ENCODE measurements at regions not wholly inside any gene's neighbourhood (a gene's known extent, or its start where the extent isn't known, plus 50 kb on each side); places are given as distances from the start of the nearest gene placed in this dataset.

DNA sequence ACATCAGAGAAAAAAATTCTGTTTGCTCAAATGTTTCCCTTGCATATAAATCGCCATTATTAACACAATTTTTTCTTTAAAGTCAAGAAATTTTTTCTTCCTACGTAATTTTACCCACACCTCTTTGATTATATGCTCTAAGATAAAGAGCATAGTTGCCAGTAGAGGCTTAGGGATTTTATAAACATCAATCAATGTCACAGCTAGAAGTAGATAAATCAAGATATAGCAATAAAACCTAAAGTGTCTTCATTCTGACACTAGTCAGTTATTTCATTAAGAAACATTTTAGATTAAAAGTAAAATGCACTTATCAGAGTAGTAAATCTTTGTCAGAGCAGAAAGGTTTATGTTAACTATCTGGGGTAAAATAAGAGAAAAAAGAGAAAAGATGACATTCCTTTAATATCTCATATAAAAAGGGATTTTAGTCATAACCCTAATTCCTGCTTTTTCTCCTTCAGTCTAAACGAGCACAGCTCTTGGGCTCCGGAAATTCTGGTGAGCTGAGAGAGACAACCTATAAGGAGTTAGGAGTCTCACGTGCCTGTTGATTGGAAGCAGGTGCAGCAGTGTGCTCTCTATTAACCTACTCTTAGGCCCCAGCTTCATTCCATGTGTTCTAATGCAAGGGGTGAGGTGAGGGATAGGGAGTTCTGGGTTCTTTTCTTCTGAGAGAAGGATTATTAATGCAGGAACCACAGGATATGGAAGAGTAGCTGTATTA is 172.4 kb upstream of the GULP1 start:
- intact Hi-C loops (cut with DNase I): no loop called here
- Histone ChIP-seq H3K4me1 (no peaks in the 10 kb centered on the region), H3K27me3 (no peaks in the 10 kb centered on the region), H3K27ac (no peak overlapping the region), H3K36me3 (no peaks in the 10 kb centered on the region), H3K9me3 (no peaks in the 10 kb centered on the region), H3K4me3 (no peak overlapping the region)
- DNase-seq: no peak
- no peak for ATAC-seq
- TF ChIP-seq, protein P1, sequence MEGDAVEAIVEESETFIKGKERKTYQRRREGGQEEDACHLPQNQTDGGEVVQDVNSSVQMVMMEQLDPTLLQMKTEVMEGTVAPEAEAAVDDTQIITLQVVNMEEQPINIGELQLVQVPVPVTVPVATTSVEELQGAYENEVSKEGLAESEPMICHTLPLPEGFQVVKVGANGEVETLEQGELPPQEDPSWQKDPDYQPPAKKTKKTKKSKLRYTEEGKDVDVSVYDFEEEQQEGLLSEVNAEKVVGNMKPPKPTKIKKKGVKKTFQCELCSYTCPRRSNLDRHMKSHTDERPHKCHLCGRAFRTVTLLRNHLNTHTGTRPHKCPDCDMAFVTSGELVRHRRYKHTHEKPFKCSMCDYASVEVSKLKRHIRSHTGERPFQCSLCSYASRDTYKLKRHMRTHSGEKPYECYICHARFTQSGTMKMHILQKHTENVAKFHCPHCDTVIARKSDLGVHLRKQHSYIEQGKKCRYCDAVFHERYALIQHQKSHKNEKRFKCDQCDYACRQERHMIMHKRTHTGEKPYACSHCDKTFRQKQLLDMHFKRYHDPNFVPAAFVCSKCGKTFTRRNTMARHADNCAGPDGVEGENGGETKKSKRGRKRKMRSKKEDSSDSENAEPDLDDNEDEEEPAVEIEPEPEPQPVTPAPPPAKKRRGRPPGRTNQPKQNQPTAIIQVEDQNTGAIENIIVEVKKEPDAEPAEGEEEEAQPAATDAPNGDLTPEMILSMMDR (IDR thresholded peaks at IDR 0.05): no peak

DNA sequence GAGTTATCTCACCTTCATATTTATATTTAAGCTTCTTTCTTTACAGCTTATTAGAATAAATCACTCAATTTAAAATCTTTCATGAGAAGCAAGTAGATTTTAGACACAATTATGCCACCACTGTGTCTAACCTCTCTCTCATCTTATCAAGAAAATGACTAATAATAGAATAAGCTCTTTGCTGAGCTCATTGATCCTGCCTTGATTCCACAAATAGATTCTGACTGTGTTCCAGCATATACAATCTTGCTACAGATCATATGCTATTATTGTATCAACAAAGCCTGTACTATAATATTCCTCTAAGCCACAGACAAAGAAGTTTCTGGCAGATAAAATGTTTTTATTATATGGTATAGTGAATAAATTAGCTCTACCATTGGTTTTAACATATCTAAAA is 168.7 kb upstream of the GULP1 start:
- Histone ChIP-seq H3K36me3 (no peaks in the 10 kb centered on the region), H3K9me3 (no peaks in the 10 kb centered on the region), H3K27ac (no peak overlapping the region), H3K4me3 (no peak overlapping the region), H3K27me3 (no peaks in the 10 kb centered on the region), H3K4me1 (no peaks in the 10 kb centered on the region)
- ATAC-seq (no peak), DNase-seq (no peak)
- intact Hi-C loops (cut with DNase I): no loop called here
- TF ChIP-seq, protein P1 (IDR thresholded peaks at IDR 0.05): no peak

DNA sequence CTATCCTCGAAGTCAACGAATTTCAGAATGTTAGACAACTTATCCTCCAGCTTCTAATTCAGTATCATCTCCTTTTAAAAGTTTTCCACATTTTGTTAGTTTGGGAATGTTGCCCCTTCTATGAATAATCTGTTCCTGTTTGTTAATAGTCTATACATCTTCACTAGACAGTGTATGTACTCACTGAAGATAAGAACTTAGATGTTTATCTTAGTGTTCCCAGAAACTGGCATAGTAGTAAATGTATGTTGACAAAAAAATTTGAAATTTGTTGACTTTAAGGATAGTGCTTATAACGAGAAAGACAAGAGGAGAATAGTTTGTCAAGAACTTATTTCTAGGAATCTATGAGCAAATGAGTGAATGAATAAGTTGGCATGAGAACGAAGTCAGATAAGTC is 162.0 kb upstream of the GULP1 start:
- no peak overlapping the region for H3K4me3 ChIP-seq
- TF ChIP-seq, protein P1 (IDR thresholded peaks at IDR 0.05): no peak
- intact Hi-C loops (cut with DNase I): no loop called here
- H3K9me3 ChIP-seq: no peaks in the 10 kb centered on the region
- DNase-seq (no peak), ATAC-seq (no peak)
- no peaks in the 10 kb centered on the region for H3K4me1 ChIP-seq
- no peaks in the 10 kb centered on the region for H3K27me3 ChIP-seq
- H3K27ac ChIP-seq: no peak overlapping the region
- no peaks in the 10 kb centered on the region for H3K36me3 ChIP-seq

DNA sequence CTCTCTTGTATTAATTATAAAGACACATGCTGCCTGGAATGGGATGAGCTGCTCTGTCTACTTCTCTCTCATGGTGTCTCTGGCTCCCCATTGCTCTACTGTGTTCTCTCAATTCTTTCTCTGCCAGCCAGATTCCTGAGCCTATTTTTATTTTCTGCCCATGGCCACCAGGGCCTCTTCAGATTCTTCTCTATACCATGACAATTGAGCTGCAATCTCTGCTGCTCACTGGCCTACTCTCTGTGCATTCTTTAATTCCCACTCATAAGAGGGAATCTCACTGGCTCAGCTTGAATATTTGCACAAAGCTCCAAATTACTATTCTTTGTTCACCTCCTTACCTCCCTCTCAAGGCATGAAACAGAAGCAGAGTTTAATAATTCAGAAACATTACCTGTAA is 161.4 kb upstream of the GULP1 start:
- no peaks in the 10 kb centered on the region for H3K27me3 ChIP-seq
- H3K9me3 ChIP-seq: no peaks in the 10 kb centered on the region
- H3K4me1 ChIP-seq: no peaks in the 10 kb centered on the region
- no peak overlapping the region for H3K27ac ChIP-seq
- no peak overlapping the region for H3K4me3 ChIP-seq
- DNase-seq: no peak
- intact Hi-C loops (cut with DNase I): no loop called here
- H3K36me3 ChIP-seq: no peaks in the 10 kb centered on the region
- no peak for ATAC-seq
- TF ChIP-seq, protein P1 (IDR thresholded peaks at IDR 0.05): no peak

DNA sequence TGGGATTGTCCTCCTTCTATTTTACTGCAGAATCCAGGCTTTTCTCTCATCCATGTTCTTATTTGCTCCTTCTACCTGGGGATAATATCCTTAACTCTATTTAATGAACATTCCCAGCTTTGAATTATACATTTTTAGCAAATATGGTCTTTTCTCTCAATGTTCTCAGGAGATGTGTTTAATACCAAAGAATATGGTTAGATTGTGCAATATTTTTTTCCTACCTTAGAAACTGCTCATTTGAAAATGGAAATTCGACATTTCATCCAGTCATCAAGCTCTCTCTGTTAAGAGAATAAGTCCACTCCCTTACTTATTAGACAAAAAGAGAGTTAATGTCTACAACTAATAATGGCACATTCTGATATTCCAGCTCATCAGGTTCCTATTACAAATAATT is 160.4 kb upstream of the GULP1 start:
- TF ChIP-seq, protein P1 (IDR thresholded peaks at IDR 0.05): no peak
- H3K36me3 ChIP-seq: no peaks in the 10 kb centered on the region
- intact Hi-C loops (cut with DNase I): no loop called here
- DNase-seq: no peak
- no peaks in the 10 kb centered on the region for H3K27me3 ChIP-seq
- H3K27ac ChIP-seq: no peak overlapping the region
- no peaks in the 10 kb centered on the region for H3K4me1 ChIP-seq
- no peaks in the 10 kb centered on the region for H3K9me3 ChIP-seq
- ATAC-seq: no peak
- H3K4me3 ChIP-seq: no peak overlapping the region

DNA sequence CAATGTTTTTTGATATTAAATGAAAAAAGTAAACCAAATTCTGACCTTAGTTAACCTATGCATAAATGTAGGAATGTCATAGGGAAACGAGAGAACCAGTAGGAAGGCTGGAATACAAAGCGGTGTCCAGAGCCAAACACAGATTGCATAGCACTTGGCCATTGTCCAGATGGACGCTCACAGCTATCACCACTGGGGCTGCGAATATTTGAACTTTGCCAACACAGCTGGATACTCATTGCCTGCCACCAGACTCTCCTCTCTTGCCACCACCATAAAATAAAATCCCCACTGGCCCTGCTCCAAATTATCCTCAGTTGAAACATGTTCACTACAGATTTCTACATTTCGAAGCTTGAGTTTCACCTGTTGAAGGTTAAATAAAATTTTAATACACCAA is 159.3 kb upstream of the GULP1 start:
- DNase-seq (no peak), ATAC-seq (no peak)
- no peaks in the 10 kb centered on the region for H3K36me3 ChIP-seq
- intact Hi-C loops (cut with DNase I): no loop called here
- no peaks in the 10 kb centered on the region for H3K4me1 ChIP-seq
- no peak overlapping the region for H3K4me3 ChIP-seq
- H3K27ac ChIP-seq: no peak overlapping the region
- no peaks in the 10 kb centered on the region for H3K9me3 ChIP-seq
- no peaks in the 10 kb centered on the region for H3K27me3 ChIP-seq
- TF ChIP-seq, protein P1 (IDR thresholded peaks at IDR 0.05): no peak
